ENCODE measurements at regions not wholly inside any gene's neighbourhood (a gene's known extent, or its start where the extent isn't known, plus 50 kb on each side); places are given as distances from the start of the nearest gene placed in this dataset.

DNA sequence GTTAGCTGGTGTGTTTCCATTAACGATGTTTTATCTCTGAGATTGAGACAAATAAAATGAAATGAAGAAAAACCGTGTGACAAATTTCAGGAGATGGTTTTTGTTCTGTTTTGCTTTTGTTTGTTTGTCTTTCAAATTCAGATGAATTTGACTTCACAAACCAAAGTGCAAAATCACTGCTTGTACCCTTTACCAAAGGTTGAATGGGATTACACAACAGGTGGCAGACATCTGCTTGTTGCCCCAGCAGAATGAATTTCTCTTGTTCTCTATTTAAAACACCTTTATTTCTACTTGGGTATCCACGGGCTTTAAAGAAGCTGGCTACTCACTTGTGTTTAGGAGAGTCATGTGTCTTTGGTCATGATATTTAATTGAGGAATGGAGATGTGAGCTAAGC is 239.7 kb upstream of the CLNK start:
- no peak for TF ChIP-seq ARNT (IDR thresholded peaks at IDR 0.05)
- TF ChIP-seq TARDBP (IDR thresholded peaks at IDR 0.05): no peak
- TF ChIP-seq ZNF384 (IDR thresholded peaks at IDR 0.05): no peak
- TF ChIP-seq FOXK2 (IDR thresholded peaks at IDR 0.05): no peak

All from HEK293T (cell line).